ENCODE measurements at regions not wholly inside any gene's neighbourhood (a gene's known extent, or its start where the extent isn't known, plus 50 kb on each side); places are given as distances from the start of the nearest gene placed in this dataset.

GRCh38 chr6:80519811-80520594 is 413.5 kb downstream of the BCKDHB start:
- TF ChIP-seq, protein P1, sequence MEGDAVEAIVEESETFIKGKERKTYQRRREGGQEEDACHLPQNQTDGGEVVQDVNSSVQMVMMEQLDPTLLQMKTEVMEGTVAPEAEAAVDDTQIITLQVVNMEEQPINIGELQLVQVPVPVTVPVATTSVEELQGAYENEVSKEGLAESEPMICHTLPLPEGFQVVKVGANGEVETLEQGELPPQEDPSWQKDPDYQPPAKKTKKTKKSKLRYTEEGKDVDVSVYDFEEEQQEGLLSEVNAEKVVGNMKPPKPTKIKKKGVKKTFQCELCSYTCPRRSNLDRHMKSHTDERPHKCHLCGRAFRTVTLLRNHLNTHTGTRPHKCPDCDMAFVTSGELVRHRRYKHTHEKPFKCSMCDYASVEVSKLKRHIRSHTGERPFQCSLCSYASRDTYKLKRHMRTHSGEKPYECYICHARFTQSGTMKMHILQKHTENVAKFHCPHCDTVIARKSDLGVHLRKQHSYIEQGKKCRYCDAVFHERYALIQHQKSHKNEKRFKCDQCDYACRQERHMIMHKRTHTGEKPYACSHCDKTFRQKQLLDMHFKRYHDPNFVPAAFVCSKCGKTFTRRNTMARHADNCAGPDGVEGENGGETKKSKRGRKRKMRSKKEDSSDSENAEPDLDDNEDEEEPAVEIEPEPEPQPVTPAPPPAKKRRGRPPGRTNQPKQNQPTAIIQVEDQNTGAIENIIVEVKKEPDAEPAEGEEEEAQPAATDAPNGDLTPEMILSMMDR (IDR thresholded peaks at IDR 0.05): no peak
- no peak for TF ChIP-seq POLR2A (IDR thresholded peaks at IDR 0.05)

Data from lower leg skin (tissue), 3 donors.